Liver (tissue), 8 donors: ENCODE measurements at regions not wholly inside any gene's neighbourhood (a gene's known extent, or its start where the extent isn't known, plus 50 kb on each side); places are given as distances from the start of the nearest gene placed in this dataset.

ENCODE experiments used
- DNase-seq: peaks from one replicate; pipeline ENCODE4 v3.0.0-alpha.2; 2017; ENCODE audit warnings: low spot score
- H3K27ac ChIP-seq, 2 donors: one replicate each; pipeline ENCODE4 v1.7.0; 2013; ENCODE audit warnings: inconsistent platforms in 2 of 2, low read length in 2 of 2, control low read depth in 1 of 2, low read depth in 1 of 2, mild to moderate bottlenecking in 1 of 2
- H3K27me3 ChIP-seq, 4 donors: one replicate each; pipeline versions ENCODE4 v1.6.1 to v1.7.0; 2013; ENCODE audit warnings: low read length in 3 of 4, inconsistent platforms in 1 of 4, mild to moderate bottlenecking in 1 of 4, moderate library complexity in 1 of 4; ENCODE audit not compliant: control insufficient read depth in 4 of 4, insufficient read depth in 4 of 4
- H3K36me3 ChIP-seq, 4 donors: one replicate each; pipeline versions ENCODE4 v1.6.1 to v1.7.0; 2013; ENCODE audit warnings: low read length in 3 of 4, mild to moderate bottlenecking in 3 of 4, low read depth in 1 of 4, moderate library complexity in 1 of 4; ENCODE audit not compliant: control insufficient read depth in 4 of 4, insufficient read depth in 3 of 4
- H3K4me1 ChIP-seq, 4 donors: one replicate each; pipeline versions ENCODE4 v1.6.1 to v1.7.0; 2013; ENCODE audit warnings: low read length in 3 of 4, mild to moderate bottlenecking in 3 of 4, moderate library complexity in 1 of 4; ENCODE audit not compliant: control insufficient read depth in 4 of 4, insufficient read depth in 4 of 4
- H3K4me3 ChIP-seq, 3 donors: one replicate each; pipeline versions ENCODE4 v1.6.1 to v1.7.0; 2013; ENCODE audit warnings: low read length in 3 of 3, control low read depth in 1 of 3, low read depth in 1 of 3, mild to moderate bottlenecking in 1 of 3
- H3K9ac ChIP-seq, 2 donors: one replicate each; pipeline ENCODE4 v1.7.0; 2013; ENCODE audit warnings: low read length in 2 of 2, mild to moderate bottlenecking in 2 of 2, moderate library complexity in 2 of 2, control low read depth in 1 of 2, low read depth in 1 of 2
- H3K9me3 ChIP-seq, 4 donors: one replicate each; pipeline versions ENCODE4 v1.6.1 to v1.7.0; 2013; ENCODE audit warnings: low read length in 3 of 4; ENCODE audit not compliant: control insufficient read depth in 4 of 4
- FOXA1 ChIP-seq: IDR thresholded peaks from 2 replicates; pipeline ENCODE4 v1.6.1; 2016; ENCODE audit warnings: antibody characterized with exemption
- FOXA2 ChIP-seq: IDR thresholded peaks from 2 replicates; pipeline ENCODE4 v1.6.1; 2016; ENCODE audit warnings: antibody characterized with exemption
- GABPA ChIP-seq, 2 donors: IDR thresholded peaks in 1 of 2; conservative IDR thresholded peaks in 1 of 2; 2 replicates each; pipeline ENCODE4 v1.6.1; 2016; ENCODE audit warnings: antibody characterized with exemption in 2 of 2, mild to moderate bottlenecking in 1 of 2, moderate library complexity in 1 of 2
- HNF4A ChIP-seq, 2 donors: conservative IDR thresholded peaks; 2 replicates each; pipeline ENCODE4 v1.6.1; 2016; ENCODE audit warnings: antibody characterized with exemption in 2 of 2, mild to moderate bottlenecking in 2 of 2
- HNF4G ChIP-seq: IDR thresholded peaks from 2 replicates; pipeline ENCODE4 v1.6.1; 2016; ENCODE audit warnings: antibody characterized with exemption
- NR2F2 ChIP-seq: IDR thresholded peaks from 2 replicates; pipeline ENCODE4 v1.6.1; 2016; ENCODE audit warnings: antibody characterized with exemption
- RAD21 ChIP-seq, 2 donors: IDR thresholded peaks; 2 replicates each; pipeline ENCODE4 v1.6.1; 2016; ENCODE audit warnings: antibody characterized with exemption in 2 of 2, mild to moderate bottlenecking in 2 of 2
- RXRA ChIP-seq, 2 donors: IDR thresholded peaks; 2 replicates each; pipeline ENCODE4 v1.6.1; 2017 to 2018; ENCODE audit warnings: antibody characterized with exemption in 2 of 2, mild to moderate bottlenecking in 1 of 2
- YY1 ChIP-seq: IDR thresholded peaks from 2 replicates; pipeline ENCODE4 v1.6.1; 2016; ENCODE audit warnings: antibody characterized with exemption, mild to moderate bottlenecking
- WGBS: extraction: QIAGEN DNeasy Blood & Tissue Kit; methylation state at CpG from one replicate; pipeline ENCODE4 v1.1.7; 2013; 5-methylcytosine and 5-hydroxymethylcytosine counted together
- TF ChIP-seq, protein P1 (sequence below): fragments of 150-350 bp; IDR thresholded peaks from 2 replicates; pipeline ENCODE4 v1.5.1; 2017; ENCODE audit warnings: improper control_type of control experiment, low read depth, low read length; ENCODE audit not compliant: missing input control
- TF ChIP-seq, protein P2 (sequence below): IDR thresholded peaks from 2 replicates; pipeline ENCODE4 v1.6.1; 2016; ENCODE audit warnings: antibody characterized with exemption
- donor health status: healthy.
- donor health status: healthy.
- donor health status: healthy.
- donor health status: healthy.
- donor health status: healthy.

DNA sequence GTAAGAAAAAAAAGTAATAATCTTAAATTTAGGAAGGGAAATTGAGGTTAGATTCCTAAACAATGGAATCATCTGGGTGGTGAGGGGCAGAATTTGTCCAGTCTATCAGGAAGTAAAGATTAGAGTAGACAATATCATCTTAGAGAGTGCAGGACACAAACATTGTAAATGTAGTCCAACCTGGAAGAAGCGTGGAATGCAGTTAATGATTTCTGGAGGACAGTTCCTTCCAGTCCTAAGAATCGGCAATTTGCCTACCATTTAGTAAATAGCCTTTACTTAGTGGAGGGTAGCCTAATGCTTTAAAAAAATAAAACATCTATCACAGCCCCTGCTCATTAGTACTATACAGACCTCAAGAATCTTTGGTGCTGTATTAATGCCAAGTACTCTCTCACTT lies 147.5 kb upstream of the TTC29 start:
- H3K27ac ChIP-seq = no peak overlapping the region
- H3K4me1 ChIP-seq = peaks cover 0 to 2% (median 0%) of the 10 kb centered on the region in 4 donors
- TF ChIP-seq FOXA2 (no peak), GABPA (IDR thresholded peaks at IDR 0.05 in 1 of 2, conservative IDR thresholded peaks at IDR 0.05 in 1 of 2) (no peak)
- no peak overlapping the region for H3K9ac ChIP-seq
- H3K9me3 ChIP-seq = no peaks in the 10 kb centered on the region
- DNase-seq = no peak
- H3K27me3 ChIP-seq = peaks cover 0 to 4% (median 0%) of the 10 kb centered on the region in 4 donors
- 35% methylated on average over 2 of the region's 2 CpGs for WGBS
- H3K36me3 ChIP-seq = no peaks in the 10 kb centered on the region
- no peak overlapping the region for H3K4me3 ChIP-seq

DNA sequence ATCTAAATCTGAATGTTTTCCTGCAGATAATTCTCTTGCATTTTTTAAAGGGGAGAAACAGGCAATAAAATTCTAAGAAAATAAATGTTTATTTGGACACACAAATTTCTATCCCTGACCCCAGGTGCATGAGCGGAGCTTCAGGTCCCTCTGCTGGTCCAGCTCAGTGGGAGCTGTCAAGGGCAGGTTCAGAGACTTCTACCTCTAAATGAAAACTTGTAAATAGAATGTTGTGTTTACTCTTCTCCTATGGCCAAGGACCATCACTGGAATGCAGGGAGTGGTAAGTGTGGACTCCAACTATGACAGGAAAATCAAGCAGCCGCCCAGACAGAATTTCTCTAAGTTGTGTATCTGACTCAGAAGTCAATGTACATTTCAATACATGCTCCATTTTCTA lies 148.6 kb upstream of the TTC29 start:
- H3K4me3 ChIP-seq = no peak overlapping the region
- peaks cover 0 to 4% (median 0%) of the 10 kb centered on the region in 4 donors for H3K27me3 ChIP-seq
- 79% methylated on average over 2 of the region's 2 CpGs for WGBS
- H3K36me3 ChIP-seq = no peaks in the 10 kb centered on the region
- peaks cover 0 to 2% (median 0%) of the 10 kb centered on the region in 4 donors for H3K4me1 ChIP-seq
- H3K9ac ChIP-seq = no peak overlapping the region
- no peaks in the 10 kb centered on the region for H3K9me3 ChIP-seq
- H3K27ac ChIP-seq = no peak overlapping the region
- TF ChIP-seq HNF4G = no peak
- TF ChIP-seq RAD21 (IDR thresholded peaks at IDR 0.05) = peak; percentile 8 to 9
- TF ChIP-seq YY1 = no peak
- TF ChIP-seq FOXA1 = no peak
- DNase-seq = no peak

DNA sequence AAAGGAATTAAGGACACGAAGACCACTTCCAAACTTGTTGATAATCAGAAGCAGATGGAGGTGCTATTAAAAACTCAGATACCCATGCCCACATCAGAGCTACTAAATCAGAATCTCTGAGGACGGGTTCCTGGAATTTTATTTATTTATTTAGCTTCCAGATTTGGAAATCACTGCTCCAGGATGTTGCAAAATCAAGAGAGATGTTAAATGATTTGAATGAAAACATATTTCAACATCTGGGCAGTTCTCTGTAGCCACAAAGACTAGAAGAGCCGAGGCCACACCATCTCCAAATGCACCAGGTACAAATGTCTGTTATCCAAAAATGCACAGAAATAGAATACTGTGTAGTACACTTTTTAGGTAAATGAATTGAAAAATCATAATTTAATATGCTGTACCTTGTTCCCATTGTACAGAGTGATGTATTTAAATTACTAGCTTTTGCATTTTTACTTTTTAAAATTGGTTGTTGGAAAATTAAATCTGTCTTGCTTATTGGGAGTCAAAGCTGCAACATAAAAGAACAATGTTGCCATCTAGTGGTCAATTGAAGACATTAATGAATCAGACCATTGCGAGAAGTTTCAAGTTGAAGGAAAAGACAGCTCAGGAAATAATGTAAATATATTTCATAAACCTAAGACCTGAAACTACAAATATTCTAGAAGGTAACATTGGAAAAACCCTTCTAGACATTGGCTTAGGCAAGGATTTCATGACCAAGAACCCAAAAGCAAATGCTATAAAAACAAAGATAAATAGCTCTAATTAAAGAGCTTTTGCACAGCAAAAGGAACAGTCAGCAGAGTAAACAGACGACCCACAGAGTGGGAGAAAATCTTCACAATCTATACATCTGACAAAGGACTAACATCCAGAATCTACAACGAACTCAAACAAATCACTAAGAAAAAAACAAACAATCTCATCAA lies 151.3 kb upstream of the TTC29 start:
- no peak overlapping the region for H3K9ac ChIP-seq
- H3K4me1 ChIP-seq = peaks cover 0 to 7% (median 0%) of the 10 kb centered on the region in 4 donors
- 18% methylated on average over 6 of the region's 6 CpGs for WGBS
- no peaks in the 10 kb centered on the region for H3K9me3 ChIP-seq
- no peak for TF ChIP-seq FOXA1
- peak; percentile 82 to 84 for TF ChIP-seq RAD21 (IDR thresholded peaks at IDR 0.05)
- no peak for TF ChIP-seq FOXA2
- TF ChIP-seq NR2F2 = no peak
- no peak for TF ChIP-seq RXRA (IDR thresholded peaks at IDR 0.05)
- TF ChIP-seq, protein P1, sequence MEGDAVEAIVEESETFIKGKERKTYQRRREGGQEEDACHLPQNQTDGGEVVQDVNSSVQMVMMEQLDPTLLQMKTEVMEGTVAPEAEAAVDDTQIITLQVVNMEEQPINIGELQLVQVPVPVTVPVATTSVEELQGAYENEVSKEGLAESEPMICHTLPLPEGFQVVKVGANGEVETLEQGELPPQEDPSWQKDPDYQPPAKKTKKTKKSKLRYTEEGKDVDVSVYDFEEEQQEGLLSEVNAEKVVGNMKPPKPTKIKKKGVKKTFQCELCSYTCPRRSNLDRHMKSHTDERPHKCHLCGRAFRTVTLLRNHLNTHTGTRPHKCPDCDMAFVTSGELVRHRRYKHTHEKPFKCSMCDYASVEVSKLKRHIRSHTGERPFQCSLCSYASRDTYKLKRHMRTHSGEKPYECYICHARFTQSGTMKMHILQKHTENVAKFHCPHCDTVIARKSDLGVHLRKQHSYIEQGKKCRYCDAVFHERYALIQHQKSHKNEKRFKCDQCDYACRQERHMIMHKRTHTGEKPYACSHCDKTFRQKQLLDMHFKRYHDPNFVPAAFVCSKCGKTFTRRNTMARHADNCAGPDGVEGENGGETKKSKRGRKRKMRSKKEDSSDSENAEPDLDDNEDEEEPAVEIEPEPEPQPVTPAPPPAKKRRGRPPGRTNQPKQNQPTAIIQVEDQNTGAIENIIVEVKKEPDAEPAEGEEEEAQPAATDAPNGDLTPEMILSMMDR = peak; percentile 68
- H3K36me3 ChIP-seq = no peaks in the 10 kb centered on the region
- no peak overlapping the region for H3K27ac ChIP-seq
- peaks cover 0 to 4% (median 0%) of the 10 kb centered on the region in 4 donors for H3K27me3 ChIP-seq
- DNase-seq = no peak
- H3K4me3 ChIP-seq = no peak overlapping the region

DNA sequence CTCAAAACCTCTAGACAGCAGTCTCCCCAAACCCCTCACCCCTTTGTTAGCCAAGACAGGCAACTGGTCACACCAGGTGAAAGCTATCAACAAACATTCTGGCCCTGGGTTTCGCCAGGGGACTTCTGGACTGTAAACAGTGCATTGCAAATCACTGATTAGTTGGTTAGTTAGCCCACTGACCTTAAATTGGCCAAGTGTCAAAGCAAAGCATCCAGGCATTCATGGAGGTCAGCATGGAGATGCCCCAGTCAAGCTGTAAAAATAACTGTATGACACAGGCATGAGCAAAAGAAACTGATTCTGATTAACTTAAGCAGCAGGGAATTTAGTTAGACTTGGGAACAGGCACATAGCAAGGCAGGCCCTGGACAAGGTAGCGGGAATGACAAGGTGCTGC lies 156.0 kb upstream of the TTC29 start:
- TF ChIP-seq, protein P2, sequence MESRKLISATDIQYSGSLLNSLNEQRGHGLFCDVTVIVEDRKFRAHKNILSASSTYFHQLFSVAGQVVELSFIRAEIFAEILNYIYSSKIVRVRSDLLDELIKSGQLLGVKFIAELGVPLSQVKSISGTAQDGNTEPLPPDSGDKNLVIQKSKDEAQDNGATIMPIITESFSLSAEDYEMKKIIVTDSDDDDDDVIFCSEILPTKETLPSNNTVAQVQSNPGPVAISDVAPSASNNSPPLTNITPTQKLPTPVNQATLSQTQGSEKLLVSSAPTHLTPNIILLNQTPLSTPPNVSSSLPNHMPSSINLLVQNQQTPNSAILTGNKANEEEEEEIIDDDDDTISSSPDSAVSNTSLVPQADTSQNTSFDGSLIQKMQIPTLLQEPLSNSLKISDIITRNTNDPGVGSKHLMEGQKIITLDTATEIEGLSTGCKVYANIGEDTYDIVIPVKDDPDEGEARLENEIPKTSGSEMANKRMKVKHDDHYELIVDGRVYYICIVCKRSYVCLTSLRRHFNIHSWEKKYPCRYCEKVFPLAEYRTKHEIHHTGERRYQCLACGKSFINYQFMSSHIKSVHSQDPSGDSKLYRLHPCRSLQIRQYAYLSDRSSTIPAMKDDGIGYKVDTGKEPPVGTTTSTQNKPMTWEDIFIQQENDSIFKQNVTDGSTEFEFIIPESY = no peak
- peak; percentile 54 to 66 for TF ChIP-seq HNF4A (conservative IDR thresholded peaks at IDR 0.05)
- TF ChIP-seq FOXA2 = peak; percentile 35
- TF ChIP-seq FOXA1 = no peak
- peak; percentile 33 to 61 for TF ChIP-seq RXRA (IDR thresholded peaks at IDR 0.05)
- H3K4me3 ChIP-seq = no peak overlapping the region
- no peak for DNase-seq
- H3K9ac ChIP-seq = no peak overlapping the region
- no peaks in the 10 kb centered on the region for H3K27me3 ChIP-seq
- no peak overlapping the region for H3K27ac ChIP-seq
- no peaks in the 10 kb centered on the region for H3K9me3 ChIP-seq
- H3K4me1 ChIP-seq = peaks cover 0 to 6% (median 0%) of the 10 kb centered on the region in 4 donors
- H3K36me3 ChIP-seq = no peaks in the 10 kb centered on the region
- 41% methylated on average over 2 of the region's 2 CpGs for WGBS
